PC-9 (cell line): ENCODE measurements at regions not wholly inside any gene's neighbourhood (a gene's known extent, or its start where the extent isn't known, plus 50 kb on each side); places are given as distances from the start of the nearest gene placed in this dataset.

Experiments used
- BruUV-seq: library from RNA; stranded (reverse); fragments of 400-500 nt; replicated peaks from 2 replicates; lab custom pipeline; 2021; lab: Mats Ljungman, UMichigan
- CTCF ChIA-PET: fragments of 300-600 bp; sonication (Branson Sonifier 250); formaldehyde crosslinking; loops from one replicate; lab custom pipeline; 2022; ENCODE audit warnings: antibody characterized with exemption; lab: Charles Lee
- POLR2A ChIA-PET: fragments of 300-600 bp; sonication (Branson Sonifier 250); formaldehyde crosslinking; loops from one replicate; lab custom pipeline; 2022; ENCODE audit warnings: antibody characterized with exemption; ENCODE audit not compliant: unreplicated experiment; lab: Charles Lee
- DNase-seq, 2 experiments: peaks; one replicate each; pipeline versions ENCODE4 v3.0.0 to v3.0.0-alpha.2; 2015 to 2022; ENCODE audit warnings: mixed read lengths in 1 of 2
- H2AFZ ChIP-seq: fragments of 200-600 bp; sonication (generic); 2 replicates; pipeline ENCODE4 v1.8.1; 2017; ENCODE audit warnings: antibody characterized with exemption
- H3F3A ChIP-seq: fragments of 200-600 bp; sonication (generic); 2 replicates; pipeline ENCODE4 v1.8.1; 2017; ENCODE audit warnings: antibody characterized with exemption, mild to moderate bottlenecking, low read depth; ENCODE audit not compliant: insufficient read depth
- H3K27ac ChIP-seq: fragments of 200-600 bp; sonication (generic); 2 replicates; pipeline ENCODE4 v1.6.1; 2016; ENCODE audit warnings: mixed run types
- H3K27me3 ChIP-seq: fragments of 200-600 bp; sonication (generic); 2 replicates; pipeline ENCODE4 v1.6.1; 2016; ENCODE audit warnings: low read depth, mixed run types; ENCODE audit not compliant: insufficient read depth
- H3K36me3 ChIP-seq: fragments of 200-600 bp; sonication (generic); 2 replicates; pipeline ENCODE4 v1.6.1; 2016; ENCODE audit warnings: low read depth, mixed run types
- H3K4me1 ChIP-seq: fragments of 200-600 bp; sonication (generic); replicated peaks from 2 replicates; pipeline ENCODE4 v1.6.1; 2016; ENCODE audit warnings: mixed run types; ENCODE audit not compliant: insufficient read depth
- H3K4me2 ChIP-seq: fragments of 200-600 bp; sonication (generic); 2 replicates; pipeline ENCODE4 v1.6.1; 2017; ENCODE audit warnings: mixed run types
- H3K4me3 ChIP-seq: fragments of 200-600 bp; sonication (generic); 2 replicates; pipeline ENCODE4 v1.6.1; 2016; ENCODE audit warnings: mixed run types
- H3K79me2 ChIP-seq: fragments of 200-600 bp; sonication (generic); 2 replicates; pipeline ENCODE4 v1.6.1; 2017; ENCODE audit warnings: low read depth, mixed run types
- H3K9me2 ChIP-seq: fragments of 200-600 bp; sonication (generic); 2 replicates; pipeline ENCODE4 v1.8.1; 2017; ENCODE audit warnings: mild to moderate bottlenecking; ENCODE audit not compliant: insufficient read depth
- H3K9me3 ChIP-seq: fragments of 200-600 bp; sonication (generic); 2 replicates; pipeline ENCODE4 v1.8.1; 2016; ENCODE audit warnings: low read depth; ENCODE audit not compliant: insufficient read depth
- H4K20me1 ChIP-seq: fragments of 200-600 bp; sonication (generic); 2 replicates; pipeline ENCODE4 v1.8.1; 2017; ENCODE audit not compliant: insufficient read depth
- CTCF ChIP-seq: fragments of 200-600 bp; sonication (generic); conservative IDR thresholded peaks from 2 replicates; pipeline ENCODE4 v1.6.1; 2017; ENCODE audit warnings: mixed run types, antibody characterized with exemption, mild to moderate bottlenecking, moderate library complexity
- EZH2 ChIP-seq: fragments of 200-600 bp; sonication (generic); IDR thresholded peaks from 2 replicates; pipeline ENCODE4 v1.8.0; 2017; ENCODE audit warnings: antibody characterized with exemption, low read depth
- intact Hi-C: fragments of 100-400 bp; cut with micrococcal nuclease; formaldehyde crosslinking; loops from one replicate; pipeline ENCODE4 v1.10.0; 2022; ENCODE audit not compliant: unreplicated experiment

- CTCF ChIA-PET, result no interaction called here
- DNase-seq, result no peak
Measured at GRCh38 chr6:8628063-8628462, 192.7 kb upstream of the SLC35B3 start.

GRCh38 chr6:8627085-8627861 lies 191.9 kb upstream of the SLC35B3 start:
- no peaks in the 10 kb centered on the region for H3K36me3 ChIP-seq
- CTCF ChIA-PET, result no interaction called here
- H3K4me1 ChIP-seq, result no peaks in the 10 kb centered on the region
- no peak overlapping the region for H2AFZ ChIP-seq
- no peak overlapping the region for H3K4me2 ChIP-seq
- no peaks in the 10 kb centered on the region for H3K9me2 ChIP-seq
- intact Hi-C loops, result no loop called here
- H3K27ac ChIP-seq, result no peak overlapping the region
- no peaks in the 10 kb centered on the region for H3F3A ChIP-seq
- no peaks in the 10 kb centered on the region for H3K27me3 ChIP-seq
- no peaks in the 10 kb centered on the region for H4K20me1 ChIP-seq
- no peaks in the 10 kb centered on the region for H3K9me3 ChIP-seq
- H3K79me2 ChIP-seq, result no peaks in the 10 kb centered on the region
- no peak overlapping the region for H3K4me3 ChIP-seq
- TF ChIP-seq EZH2 (no peak), CTCF (no peak)
- no TSS peak for BruUV-seq
- DNase-seq, result peak in 1 of 2 experiments; percentile 10
- POLR2A ChIA-PET, result no interaction called here

More at GRCh38 chr6:8628063-8628462, 192.7 kb upstream of the SLC35B3 start:
- Histone ChIP-seq H3F3A (no peaks in the 10 kb centered on the region), H3K9me3 (no peaks in the 10 kb centered on the region), H3K79me2 (no peaks in the 10 kb centered on the region), H3K4me3 (no peak overlapping the region), H3K9me2 (no peaks in the 10 kb centered on the region), H3K27ac (no peak overlapping the region), H3K4me1 (no peaks in the 10 kb centered on the region), H2AFZ (no peak overlapping the region), H4K20me1 (no peaks in the 10 kb centered on the region), H3K4me2 (no peak overlapping the region), H3K27me3 (no peaks in the 10 kb centered on the region), H3K36me3 (no peaks in the 10 kb centered on the region)
- no TSS peak for BruUV-seq
- TF ChIP-seq EZH2 (no peak), CTCF (no peak)
- intact Hi-C loops, result no loop called here
- POLR2A ChIA-PET, result no interaction called here

- no peaks in the 10 kb centered on the region for H3K4me1 ChIP-seq
- intact Hi-C loops, result no loop called here
Measured at GRCh38 chr6:8624665-8625064, 189.3 kb upstream of the SLC35B3 start.

More at GRCh38 chr6:8624665-8625064, 189.3 kb upstream of the SLC35B3 start:
- Histone ChIP-seq H3K36me3 (no peaks in the 10 kb centered on the region), H4K20me1 (no peaks in the 10 kb centered on the region), H3F3A (no peaks in the 10 kb centered on the region), H3K79me2 (no peaks in the 10 kb centered on the region), H3K27ac (no peak overlapping the region), H3K9me3 (no peaks in the 10 kb centered on the region), H2AFZ (no peak overlapping the region), H3K4me3 (no peak overlapping the region), H3K4me2 (no peak overlapping the region), H3K9me2 (no peaks in the 10 kb centered on the region), H3K27me3 (no peaks in the 10 kb centered on the region)
- ChIA-PET CTCF (no interaction called here), POLR2A (no interaction called here)
- BruUV-seq, result no TSS peak
- TF ChIP-seq EZH2 (no peak), CTCF (no peak)
- no peak for DNase-seq
